ENCODE measurements at regions not wholly inside any gene's neighbourhood (a gene's known extent, or its start where the extent isn't known, plus 50 kb on each side); places are given as distances from the start of the nearest gene placed in this dataset.

DNA sequence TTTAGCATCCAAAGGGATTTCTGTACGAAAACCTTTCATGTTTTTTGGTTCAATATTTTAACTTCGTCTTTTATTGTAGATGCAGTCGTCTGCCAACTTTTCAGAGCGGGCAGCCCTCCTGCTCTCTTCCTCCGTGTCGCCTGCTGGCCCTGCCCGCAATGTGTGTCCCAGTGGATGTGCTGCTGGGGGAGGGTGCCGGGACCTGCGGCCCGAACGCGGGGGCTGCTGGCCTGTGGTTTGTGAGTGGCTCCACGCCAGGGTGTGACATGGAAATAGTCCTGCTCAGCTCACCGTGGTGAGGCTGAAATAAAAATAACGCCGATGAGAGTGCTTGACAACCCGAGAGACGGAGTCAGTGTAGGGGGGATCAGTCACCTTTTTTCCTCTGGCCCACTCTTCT lies 59.7 kb upstream of the GRPEL1 start:
- no peak for DNase-seq (ENCODE audit: low spot score)

DNA sequence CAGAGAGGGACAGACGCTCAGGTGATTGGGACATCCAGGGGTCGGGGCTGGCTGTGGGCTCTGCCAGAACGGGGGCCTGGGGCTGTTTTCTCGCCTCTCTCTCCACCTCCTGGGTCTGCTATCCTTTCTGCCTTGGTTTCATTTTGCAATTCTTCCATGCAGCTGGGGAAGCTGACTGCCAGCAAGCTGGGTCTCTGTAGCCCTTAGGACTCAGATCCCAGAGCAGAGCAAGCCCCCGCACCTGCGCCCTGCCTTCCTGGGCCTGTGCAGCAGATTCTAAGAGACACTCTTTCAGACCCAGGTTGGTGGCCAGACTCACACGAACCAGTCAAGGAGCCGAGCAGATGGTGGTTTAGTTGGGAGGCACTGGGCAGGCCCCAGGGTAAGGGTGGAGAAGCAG lies 59.1 kb upstream of the GRPEL1 start:
- DNase-seq (ENCODE audit: low spot score) = no peak

DNA sequence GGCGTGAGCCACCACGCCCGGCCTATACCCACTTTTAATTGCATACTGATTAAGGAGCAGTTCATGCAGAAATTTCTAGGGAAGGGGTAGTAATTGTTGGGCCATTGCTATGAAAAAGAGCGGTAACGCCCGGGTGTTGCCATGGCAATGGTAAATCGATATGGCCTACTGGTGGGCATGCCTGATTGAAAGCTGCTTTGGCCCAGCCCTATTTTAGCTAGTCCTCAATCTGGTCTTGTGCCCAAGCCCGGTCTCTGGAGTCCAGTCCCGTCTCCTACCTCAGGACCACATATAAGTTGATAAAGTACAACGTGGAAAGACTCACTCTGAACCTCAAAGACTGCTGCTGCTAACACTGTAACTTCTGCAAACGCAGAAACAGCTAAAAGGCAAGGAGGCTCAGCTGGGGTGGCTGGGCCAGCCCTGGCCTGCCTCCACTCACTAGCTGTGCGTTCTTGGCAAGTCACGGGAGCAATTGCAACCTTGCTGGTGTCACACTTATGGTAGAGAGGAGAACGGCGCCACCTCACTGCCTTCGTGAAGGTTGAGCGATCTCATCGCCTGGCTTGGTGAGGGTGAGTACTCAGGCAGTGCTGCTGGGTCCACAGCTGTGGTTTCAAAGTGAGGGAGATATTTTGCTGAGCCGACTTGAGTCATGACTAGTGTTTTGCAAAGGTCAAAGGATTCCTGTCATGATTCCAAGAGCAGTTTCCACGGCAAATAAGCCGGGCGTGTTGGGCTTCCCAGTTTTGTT lies 57.0 kb upstream of the GRPEL1 start:
- no peak for DNase-seq (ENCODE audit: low spot score)

DNA sequence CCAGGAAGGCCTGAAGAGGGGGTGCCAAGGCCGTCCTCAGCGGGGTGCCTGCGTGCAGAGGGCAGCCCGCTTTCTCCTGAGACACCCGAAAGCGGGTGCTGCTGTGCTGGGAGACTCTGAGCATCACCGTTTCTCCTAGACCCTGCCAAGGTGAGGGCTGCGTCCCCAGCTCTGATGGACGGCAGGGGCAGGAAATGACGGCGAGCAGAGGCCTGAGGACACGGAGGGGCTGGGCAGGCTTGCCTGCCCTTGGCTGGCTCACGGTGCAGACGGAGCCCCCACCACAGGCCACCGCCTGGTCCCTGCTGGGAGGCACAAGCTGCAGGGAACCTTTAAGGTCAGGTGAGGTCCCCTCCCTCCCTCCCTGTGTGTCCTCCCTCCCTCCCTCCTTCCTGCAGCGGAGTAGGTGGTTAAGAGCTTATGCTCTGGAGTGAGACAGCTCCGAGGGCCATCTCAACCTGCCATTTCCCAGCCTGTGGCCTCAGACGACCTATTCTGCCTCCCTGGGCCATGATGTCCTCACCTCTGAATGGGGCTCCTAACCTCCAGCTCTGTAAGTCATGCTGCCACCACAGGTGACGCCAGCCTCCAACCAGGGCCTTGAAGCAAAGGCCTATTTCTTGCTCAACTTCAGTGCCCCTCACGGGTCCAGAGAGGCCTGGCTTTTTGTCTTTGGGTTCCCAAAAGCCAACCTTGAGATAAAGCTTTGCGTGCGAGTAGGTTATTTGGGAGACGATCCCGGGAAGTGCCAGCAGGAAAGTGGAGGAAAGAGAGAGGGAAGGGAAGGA lies 54.2 kb upstream of the GRPEL1 start:
- DNase-seq (ENCODE audit: low spot score) = no peak

DNA sequence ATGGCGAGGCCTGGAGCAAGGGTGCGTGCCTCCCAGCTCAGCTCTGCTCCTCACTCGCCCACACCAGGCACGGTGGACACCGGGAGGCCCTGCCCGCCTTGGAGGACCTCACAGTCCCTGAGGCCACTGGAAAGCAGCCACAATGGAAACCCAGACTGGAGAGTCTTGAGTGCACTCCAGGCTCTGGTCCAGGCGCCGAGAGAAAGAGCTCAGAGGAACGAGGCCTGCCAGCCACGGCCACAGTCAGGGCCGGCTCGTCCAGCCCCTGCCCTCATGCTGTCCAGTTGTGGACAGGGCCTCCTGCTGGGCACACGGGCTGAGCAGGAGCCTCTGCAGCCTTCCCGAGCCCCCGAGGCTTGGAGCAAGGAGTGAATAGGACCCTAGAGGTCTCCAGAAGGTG lies 53.3 kb upstream of the GRPEL1 start:
- no peak for DNase-seq (ENCODE audit: low spot score)

DNA sequence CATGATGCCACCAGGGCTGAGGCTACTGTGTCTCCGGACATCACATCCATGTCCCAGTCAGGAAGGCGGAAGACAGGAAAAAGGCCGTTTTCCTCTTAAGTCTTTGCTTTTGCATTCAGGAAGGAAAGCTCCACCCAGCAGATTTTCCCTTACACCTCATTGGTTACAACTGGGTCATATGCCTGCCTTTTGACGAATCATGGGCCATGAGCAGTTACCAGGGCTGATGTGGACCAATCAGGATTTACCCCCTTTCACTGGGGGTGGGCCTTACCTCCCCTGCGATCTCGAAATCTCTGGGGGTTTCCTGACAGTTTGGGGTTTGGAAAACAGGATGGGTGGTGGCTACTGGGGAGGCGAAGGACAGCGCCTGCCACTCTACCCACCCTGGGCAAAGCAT lies 52.5 kb upstream of the GRPEL1 start:
- peak; percentile 22 for DNase-seq (ENCODE audit: low spot score)

DNA sequence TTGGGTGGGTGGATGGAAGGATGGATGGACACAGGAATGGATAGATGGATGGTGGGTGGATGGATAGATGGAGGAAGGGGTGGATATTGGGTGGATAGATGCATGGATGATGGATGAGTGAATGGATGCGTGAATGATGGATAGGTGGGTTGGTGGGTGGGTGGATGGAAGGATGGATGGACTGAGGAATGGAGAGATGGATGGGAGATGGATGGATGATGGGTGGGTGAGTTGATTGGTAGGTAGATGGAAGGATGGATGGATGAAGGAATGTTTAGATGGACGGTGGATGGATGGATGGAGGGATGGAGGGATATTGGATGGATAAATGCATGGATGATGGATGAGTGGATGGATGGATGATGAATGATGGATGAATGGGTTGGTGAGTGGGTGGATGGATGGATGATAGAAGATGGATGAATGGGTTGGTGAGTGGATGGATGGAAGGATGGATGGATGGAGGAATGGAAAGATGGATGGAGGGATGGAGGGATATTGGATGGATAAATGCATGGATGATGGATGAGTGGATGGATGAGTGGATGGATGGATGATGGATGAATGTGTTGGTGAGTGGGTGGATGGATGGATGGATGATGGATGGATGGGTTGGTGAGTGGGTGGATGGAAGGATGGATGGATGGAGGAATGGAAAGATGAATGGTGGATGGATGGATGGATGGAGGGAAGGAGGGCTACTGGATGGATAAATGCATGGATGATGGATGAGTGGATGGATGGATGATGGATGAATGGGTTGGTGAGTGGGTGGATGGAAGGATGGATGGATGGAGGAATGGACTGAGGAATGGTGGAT lies 50.4 kb upstream of the GRPEL1 start:
- no peak for DNase-seq (ENCODE audit: low spot score)
